ENCODE measurements at regions not wholly inside any gene's neighbourhood (a gene's known extent, or its start where the extent isn't known, plus 50 kb on each side); places are given as distances from the start of the nearest gene placed in this dataset.

DNA sequence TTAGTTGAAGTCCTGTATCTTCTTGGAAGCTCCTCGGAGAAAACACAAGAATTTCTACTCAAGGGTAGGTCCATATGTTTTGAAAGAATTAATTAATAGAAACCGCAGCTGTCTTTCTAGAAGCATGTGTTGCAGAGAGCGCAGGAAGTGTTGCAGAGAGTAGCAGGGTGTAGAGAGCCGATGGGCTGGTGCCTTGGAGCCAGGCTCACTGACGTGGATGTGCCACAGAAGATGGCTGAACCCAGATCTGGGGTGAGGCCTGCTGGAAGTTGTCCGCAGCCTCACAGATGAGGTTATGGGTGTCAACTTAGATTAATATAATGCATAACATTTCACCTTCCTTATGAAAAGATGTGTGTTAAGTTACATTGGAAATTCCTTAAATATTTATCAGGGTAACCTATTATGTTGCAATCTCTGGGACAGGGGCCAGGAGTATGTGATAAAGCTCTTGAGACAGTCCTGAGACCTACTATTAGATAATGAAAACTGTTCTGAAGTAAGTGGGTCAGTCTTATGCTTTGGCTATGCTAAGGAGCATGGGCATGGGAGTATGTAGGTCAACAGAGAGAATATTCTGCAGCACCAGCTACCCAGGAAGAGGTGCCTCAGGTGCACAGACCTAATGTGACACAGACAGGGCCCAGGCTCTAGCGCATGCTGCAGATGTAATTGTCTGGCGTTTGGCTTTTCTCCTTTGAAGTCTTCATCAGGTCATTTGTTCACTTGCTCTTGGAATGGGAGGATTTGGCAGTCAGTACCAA lies 973.3 kb downstream of the BCL11B start:
- DNase-seq (ENCODE audit: low read depth): no peak

DNA sequence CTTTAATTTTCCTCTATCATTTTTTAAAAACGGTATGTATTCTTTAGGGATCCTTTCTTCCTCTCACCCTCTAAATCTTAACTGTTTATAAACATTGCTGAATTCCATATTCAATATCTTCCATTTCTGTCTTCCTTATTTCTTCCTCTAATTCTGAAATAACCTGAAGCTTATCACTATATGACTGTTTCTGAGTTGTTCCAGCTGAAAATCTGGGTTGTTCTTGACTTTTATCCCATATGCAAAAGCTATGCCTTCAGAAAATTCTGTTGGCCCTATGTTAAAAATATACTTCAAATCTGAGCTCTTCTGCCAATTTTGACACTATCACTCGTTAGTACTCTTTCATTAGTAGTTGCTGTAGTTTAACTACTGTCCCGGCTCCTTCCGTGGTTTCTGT lies 970.3 kb downstream of the BCL11B start:
- DNase-seq (ENCODE audit: low read depth): no peak

DNA sequence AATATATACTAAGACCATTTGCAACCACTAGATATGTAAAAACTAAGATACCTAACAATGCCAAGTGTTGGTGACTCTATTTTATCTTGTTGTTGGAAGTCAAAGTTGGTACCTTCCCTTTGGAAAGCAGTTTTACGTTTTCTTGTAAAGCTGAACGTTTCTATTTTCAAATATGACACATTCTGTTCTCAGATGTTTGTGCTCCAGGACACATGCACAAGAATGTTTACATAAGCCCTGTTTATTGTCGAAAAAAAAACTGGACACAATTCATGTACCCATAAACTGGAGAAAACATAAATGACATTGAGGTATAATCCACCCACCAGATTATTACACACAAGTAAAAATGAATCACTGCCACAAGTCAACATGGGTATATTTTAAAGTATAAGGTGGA lies 967.4 kb downstream of the BCL11B start:
- DNase-seq (ENCODE audit: low read depth): no peak

DNA sequence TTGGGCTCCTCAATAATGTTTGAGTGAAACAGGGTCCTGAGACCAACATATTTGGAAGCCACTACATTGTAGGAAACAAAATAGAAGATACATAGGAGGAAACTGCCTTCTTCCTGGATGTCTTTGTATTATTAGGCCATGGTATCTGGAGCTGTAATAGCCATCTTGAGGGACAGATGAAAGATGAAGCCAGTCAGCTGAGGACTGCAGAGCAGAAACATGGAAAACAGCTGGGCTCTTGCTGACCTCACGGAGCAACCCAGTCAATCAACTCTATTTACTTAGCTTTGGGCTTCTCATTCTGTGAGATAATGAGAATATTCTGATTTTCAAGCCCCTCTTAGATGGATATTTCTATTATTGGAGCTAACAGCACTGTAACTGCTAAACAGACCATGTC lies 962.4 kb downstream of the BCL11B start:
- DNase-seq (ENCODE audit: low read depth): no peak

- no peak for DNase-seq (ENCODE audit: low read depth)
These were observed 960.0 kb downstream of the BCL11B start for GRCh38 chr14:98312006-98312405.

DNA sequence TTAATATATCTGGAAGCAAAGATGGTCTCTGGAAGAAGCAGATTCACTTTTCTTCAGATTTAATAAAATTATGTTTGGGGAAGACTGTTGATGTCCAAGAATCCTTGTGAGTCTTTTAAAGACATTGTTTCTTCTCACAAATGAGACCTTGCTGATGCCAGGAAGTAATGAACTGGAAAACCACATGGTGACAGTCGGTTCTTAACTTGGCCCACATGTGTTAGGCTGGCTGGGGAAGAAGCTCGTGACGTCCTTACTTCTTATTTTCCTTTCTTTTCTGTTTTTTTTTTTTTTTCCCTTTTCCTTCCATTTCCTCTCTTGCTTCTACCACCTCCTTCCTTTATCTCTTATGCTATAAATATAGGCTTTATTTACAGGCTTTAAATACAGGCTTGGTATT lies 950.2 kb downstream of the BCL11B start:
- no peak for DNase-seq (ENCODE audit: low read depth)

GRCh38 chr14:98323836-98324235 lies 948.2 kb downstream of the BCL11B start:
- no peak for DNase-seq (ENCODE audit: low read depth)

- DNase-seq (ENCODE audit: low read depth): no peak
These were observed 946.2 kb downstream of the BCL11B start for GRCh38 chr14:98325761-98326160.

DNA sequence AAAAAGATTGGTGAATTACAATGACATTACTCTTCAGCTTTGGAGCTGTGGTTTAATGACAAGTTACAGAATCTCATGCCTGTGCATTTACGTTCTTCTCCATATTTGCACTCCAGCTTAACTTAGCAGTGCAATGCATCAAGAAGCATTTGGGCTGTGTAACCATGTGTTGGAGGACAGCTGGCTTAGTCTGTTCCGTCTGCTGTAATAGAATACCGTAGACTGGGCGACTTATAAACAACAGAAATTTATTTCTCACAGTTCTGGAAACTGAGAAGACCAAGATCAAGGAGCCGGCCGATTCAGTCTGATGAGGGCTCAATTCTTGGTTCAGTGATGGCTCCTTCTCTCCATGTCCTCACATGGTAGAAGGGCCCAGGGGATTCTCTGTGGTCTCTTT lies 943.5 kb downstream of the BCL11B start:
- DNase-seq (ENCODE audit: low read depth): no peak

DNA sequence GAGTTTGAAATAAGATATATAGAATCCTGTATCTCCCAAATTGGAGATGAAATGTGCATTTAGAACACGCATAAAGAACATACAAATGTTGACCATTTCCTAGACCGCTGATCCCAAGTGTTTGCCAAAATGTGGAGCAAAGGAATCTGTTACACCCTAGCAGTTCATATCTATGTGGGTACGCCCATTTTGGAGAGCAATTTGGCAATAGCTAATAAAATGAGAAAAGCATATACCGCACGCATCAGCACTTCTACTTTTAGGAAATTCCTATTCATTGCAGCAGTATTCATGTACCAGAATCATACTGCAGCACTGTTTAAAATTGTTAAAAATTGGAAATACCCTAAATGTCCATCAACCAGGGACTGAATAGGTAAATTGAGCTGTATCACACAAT lies 937.8 kb downstream of the BCL11B start:
- no peak for DNase-seq (ENCODE audit: low read depth)

DNA sequence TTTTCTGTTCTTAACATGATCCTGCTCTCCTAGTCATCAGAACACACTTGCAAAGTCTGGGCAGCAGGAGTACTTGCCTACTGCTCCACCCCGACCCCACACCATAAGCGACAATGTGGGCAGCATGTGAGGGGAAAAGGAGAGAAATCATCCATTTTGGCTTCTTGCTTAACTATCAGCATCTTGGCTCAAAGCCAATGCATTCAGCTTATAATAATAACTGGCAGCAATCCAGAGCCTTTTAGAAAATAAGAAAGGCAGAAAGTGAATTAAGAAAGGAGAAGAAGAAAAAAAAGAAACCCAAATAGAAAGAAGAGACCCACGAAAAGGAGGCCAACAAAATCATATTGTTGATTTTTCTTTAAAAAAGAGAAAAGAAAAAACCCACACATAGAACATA lies 930.8 kb downstream of the BCL11B start:
- no peak for DNase-seq (ENCODE audit: low read depth)

GRCh38 chr14:98345161-98345560 lies 926.8 kb downstream of the BCL11B start:
- DNase-seq (ENCODE audit: low read depth): no peak

GRCh38 chr14:98347686-98348085 lies 924.3 kb downstream of the BCL11B start:
- no peak for DNase-seq (ENCODE audit: low read depth)

DNA sequence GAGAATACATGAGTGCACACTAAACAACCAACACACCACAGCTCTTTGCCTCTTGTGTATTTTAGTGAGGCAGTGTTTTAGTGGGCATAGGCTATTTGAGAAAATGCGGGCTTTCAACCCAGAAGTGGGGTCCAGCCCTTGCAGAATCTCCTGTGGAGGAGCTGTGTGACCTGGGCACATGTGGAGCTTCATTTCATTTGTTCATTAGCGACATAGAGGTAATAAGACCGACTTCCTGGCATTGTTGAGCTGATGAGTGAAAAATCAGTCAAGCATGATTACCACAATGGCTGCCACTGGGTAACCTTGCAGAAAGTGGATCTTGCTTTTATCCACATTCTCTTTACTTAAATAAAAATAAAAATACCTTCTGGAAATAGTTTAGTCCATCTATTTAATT lies 923.5 kb downstream of the BCL11B start:
- DNase-seq (ENCODE audit: low read depth): no peak

GRCh38 chr14:98350213-98350612 lies 921.8 kb downstream of the BCL11B start:
- DNase-seq (ENCODE audit: low read depth): no peak

- DNase-seq (ENCODE audit: low read depth): no peak
These were observed 907.0 kb downstream of the BCL11B start for GRCh38 chr14:98364961-98365360.

- DNase-seq (ENCODE audit: low read depth): no peak
These were observed 905.6 kb downstream of the BCL11B start for GRCh38 chr14:98366429-98366828.

GRCh38 chr14:98368221-98368620 lies 903.8 kb downstream of the BCL11B start:
- no peak for DNase-seq (ENCODE audit: low read depth)

GRCh38 chr14:98368916-98369315 lies 903.1 kb downstream of the BCL11B start:
- no peak for DNase-seq (ENCODE audit: low read depth)

DNA sequence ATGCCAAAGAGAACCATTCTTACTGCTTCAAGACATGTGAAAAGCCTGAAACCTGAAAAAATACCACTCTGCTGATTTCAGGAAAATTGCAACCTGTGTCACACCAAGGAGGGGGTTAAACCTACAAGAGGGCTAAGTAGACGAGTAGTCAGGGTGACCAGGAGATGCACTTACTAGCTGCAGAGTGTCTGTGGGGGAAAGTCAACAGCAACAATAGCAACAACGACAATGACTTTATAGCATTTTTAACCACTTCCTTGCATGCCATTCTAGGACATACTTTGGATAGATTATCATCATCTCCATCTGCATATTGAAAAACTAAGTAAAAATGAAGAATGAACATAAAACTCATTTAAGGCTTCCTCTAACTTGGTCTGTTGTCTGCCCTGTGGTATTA lies 902.7 kb downstream of the BCL11B start:
- DNase-seq (ENCODE audit: low read depth): no peak

GRCh38 chr14:98370352-98370751 lies 901.6 kb downstream of the BCL11B start:
- no peak for DNase-seq (ENCODE audit: low read depth)

GRCh38 chr14:98371141-98371540 lies 900.9 kb downstream of the BCL11B start:
- no peak for DNase-seq (ENCODE audit: low read depth)

DNA sequence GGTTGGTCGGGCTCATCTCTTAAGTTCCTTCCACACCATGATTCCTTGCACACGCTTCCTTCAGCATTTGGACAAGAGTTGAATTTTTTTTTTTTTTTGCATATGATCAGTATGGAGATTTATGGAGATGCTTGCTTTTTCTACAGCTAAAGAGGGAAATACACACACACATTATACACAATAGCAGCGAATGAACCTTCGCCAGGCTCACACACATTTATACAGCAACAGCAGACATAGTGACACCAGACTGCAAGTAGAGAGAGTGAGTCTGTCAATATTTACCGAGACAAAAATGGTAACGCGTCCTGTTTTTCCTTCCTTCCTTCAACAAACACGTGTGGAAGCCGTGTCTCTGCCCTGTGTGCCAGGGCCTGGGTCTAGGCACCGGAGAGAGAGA lies 897.9 kb downstream of the BCL11B start:
- DNase-seq (ENCODE audit: low read depth): no peak

DNA sequence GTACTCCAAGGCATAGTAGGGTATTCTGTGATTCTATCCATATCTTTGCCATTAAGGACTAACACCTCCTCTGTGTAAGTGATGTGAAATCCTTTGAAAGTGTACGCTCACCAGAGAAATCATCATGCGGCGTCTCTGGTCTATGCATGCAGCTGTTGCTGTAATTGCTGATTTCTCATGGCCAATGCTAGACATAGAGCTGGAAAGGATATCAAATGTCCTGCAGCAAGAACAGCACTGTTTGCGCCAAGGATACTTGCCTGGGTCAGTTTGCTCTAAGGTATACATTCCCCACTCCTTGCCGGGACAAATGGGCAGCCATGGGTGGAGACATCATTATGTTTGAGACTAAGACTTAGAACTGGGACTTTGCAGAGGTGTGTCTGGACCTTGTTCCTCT lies 896.4 kb downstream of the BCL11B start:
- no peak for DNase-seq (ENCODE audit: low read depth)

- DNase-seq (ENCODE audit: low read depth): no peak
These were observed 892.2 kb downstream of the BCL11B start for GRCh38 chr14:98379830-98380229.

All from HS-5 (cell line).